Muscle of back (tissue), 3 donors: ENCODE measurements at regions not wholly inside any gene's neighbourhood (a gene's known extent, or its start where the extent isn't known, plus 50 kb on each side); places are given as distances from the start of the nearest gene placed in this dataset.
A peak's percentile ranks its signal among the peaks of the same experiment; 100 is the strongest.

Source experiments
- DNase-seq, 3 donors: peaks; one replicate each; pipeline versions ENCODE4 v3.0.0 to v3.0.0-alpha.2; 2013

DNA sequence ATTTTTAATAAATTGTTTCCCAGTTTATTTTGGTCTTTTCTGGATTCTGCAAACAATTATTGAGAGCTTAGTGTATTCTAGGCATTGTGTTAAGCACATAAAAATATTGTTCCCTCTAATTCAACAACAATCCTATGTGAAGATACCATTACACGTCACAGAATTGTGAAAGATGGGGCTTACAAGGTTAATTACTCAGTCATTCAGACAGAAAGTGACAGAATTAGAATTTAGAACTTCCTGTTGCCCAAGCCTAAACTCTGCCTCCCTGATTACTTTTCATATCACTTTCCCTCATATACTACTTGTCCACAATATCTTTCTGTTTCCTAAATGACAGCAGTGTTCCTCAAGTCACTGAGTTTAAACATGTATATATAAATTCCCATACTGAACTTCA lies 186.7 kb upstream of the VEGFC start:
- no peak for DNase-seq

DNA sequence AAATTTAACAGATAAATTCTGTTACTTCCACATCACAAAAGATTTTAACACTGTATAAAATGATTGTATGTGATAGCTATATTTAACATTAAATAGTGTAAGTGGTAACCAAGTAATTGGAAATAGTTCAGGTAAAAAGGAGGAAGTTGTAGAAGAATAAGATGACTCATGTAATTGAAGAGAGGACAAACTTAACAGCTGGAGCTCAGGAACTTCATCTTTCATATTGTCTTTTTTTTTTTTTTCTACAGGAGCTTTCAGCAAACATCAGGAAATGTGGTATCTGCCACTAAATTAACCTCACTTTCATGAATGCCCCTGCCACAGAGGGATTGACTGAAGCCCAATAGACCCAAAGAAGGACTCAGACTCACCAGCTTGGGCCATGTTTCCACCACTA lies 188.4 kb upstream of the VEGFC start:
- DNase-seq, result no peak

DNA sequence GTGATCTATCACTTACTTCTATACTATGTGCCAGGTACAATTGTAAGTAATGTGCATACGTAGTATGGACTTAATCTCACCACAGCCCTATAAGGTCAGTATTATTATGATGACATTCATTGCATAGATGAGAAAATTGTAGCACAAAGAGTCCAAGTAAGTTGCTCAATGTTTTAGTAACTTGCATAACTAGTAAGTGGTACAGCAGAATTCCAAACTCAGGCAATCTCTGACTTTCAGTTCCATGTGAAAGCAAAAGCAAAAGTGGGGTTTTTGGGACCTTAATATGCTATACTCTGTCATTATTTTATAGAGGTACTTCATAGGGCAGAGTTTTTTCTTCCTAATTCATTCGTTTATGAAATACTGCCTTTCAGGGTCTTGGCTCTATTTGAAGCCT lies 188.8 kb upstream of the VEGFC start:
- no peak for DNase-seq

DNA sequence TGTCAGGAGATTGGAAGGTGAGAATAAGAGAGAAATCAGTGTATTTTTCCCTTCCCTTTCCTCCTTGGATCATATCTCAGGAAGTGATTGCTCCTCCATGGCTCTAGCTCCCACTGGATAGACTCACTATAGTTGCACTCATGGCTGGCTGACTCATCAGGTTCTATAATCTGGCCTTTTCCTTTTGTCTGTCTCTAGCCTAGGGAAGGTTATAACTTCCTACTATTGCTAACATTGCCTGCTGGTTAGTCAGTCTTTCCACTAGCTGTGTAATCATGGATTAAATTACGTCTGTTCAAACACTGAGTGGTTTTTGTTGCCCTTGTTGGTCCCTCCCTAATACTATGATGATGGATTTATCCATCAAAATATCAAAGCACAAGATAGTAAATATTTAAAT lies 195.5 kb upstream of the VEGFC start:
- DNase-seq, result peak in 1 of 3 donors; percentile 91

DNA sequence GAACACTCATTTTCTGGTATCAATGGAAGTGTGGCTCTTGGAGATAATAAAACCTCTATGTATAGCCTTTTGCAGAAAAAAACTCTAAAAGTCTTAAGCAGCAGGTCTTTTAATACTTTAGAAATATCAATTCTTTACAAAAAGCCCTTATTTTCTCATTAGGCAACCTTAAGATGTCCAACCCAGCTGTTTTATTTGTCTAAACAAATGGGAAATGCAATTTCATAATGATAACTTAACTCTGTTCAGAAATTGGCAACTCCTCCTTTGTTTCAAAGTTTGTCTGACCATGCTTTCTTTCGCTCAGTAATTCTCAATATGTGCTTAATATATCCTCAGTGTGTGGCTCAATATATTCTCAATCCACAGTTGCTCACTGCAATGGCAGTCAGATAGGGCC lies 196.5 kb upstream of the VEGFC start:
- DNase-seq, result no peak

DNA sequence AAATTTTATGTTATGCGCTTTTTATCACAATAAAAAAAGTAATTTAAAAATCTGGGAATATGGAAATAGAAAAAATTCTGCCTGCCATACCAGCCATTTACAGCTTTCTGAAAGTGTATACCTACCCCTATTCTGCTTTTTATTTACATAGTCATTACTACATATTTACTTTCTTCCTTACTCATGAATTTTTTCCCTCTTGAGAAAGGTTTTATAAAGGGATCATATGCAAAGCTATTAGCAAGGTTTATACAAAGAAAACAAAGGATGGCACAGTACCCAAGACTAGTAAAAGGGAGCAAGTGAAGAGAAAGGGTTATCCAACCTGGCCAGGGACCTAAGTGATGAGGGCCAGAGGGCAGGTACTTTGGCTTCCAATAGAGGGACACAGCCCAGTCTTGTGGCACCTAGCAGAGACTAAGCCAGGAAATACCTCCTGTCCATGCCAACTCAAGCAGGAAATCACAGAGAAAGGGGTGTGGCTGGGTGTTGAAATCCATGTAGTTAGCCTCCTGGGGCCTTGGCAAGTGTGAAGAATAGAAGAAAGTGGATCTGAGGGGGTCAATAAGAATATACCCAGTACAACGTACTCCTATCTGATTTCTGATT lies 207.3 kb upstream of the VEGFC start:
- DNase-seq, result no peak

DNA sequence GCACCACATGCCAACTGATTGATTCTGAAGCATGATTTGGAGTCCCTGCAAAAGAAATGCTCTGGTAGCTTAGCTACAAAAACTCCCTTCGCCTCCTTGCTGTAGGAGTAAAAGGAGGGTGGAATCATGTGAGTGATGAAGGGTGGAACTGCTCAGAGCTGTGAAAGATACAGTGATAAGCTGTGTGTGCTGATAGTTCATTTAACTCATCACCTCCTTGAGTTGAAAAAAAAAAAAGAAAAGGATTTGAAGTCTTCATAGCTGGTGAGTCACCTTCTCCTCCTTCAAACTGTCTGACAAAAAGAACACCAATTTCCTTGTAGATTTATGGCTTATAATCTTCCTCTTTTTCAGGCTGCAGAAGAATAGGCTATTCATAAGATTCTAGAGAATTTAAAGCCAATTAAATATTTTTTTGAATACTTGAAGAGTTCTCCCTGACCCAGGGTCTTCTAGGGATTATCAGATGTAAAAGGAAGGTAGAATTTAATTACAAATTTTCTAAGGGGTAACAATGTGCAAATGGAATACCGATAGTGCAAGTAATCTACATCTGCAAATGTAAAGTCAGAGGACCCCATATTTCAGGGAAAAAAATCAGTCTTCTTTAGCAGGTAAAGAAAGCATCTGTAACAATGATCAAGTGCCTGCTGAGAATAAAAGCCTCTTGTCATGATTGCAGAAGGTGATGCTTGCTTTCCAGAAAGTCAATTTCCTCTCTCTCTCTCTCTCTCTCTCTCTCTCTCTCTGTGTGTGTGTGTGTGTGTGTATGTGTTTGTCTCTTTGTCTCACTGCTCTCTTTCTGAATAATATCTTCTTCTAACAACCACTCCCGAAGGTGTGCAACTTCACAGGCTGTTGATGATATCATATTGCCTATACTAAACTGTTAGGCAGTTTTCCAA lies 208.8 kb upstream of the VEGFC start:
- DNase-seq, result peak in 1 of 3 donors; percentile 41

DNA sequence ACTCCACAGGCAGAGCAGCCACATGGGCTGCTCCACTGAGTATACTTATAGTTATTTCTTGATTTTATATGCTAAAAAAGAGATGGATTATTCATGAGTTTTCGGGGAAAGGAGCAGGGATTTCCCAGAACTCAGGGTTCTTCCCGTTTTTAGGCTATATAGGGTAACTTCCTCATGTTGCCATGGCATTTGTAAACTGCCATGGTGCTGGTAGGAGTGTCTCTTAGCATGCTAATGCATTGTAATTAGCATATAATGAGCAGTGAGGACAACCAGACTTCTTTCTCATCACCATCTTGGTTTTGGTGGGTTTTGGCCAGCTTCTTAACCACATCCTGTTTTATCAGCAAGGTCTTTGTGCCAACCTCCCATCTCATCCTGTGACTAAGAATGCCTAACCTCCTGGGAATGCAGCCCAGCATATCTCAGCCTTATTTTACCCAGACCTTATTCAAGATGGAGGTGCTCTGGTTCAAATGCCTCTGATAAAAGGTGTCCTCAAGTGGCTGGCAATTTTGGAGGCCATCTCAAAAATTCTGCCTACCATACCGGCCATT lies 213.0 kb upstream of the VEGFC start:
- DNase-seq, result peak in 1 of 3 donors; percentile 55

DNA sequence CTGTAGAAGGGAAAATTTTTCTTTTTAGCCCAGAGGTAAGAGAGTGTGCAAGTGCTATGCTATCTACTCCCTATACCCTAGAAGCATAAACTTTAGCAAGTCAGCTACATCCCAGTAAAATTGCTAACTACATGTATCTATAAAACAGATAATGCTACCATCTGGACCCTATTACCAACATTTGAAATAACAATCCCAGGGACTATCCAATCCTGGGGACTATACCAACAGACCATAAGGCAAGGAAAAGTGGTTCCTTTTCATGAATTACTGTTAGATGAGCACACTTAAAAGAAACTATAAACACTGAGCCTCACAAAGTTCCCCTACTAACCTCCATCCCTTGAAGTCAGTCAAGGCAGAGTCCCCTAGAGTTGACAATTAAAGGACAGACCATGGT lies 213.6 kb upstream of the VEGFC start:
- DNase-seq, result no peak

DNA sequence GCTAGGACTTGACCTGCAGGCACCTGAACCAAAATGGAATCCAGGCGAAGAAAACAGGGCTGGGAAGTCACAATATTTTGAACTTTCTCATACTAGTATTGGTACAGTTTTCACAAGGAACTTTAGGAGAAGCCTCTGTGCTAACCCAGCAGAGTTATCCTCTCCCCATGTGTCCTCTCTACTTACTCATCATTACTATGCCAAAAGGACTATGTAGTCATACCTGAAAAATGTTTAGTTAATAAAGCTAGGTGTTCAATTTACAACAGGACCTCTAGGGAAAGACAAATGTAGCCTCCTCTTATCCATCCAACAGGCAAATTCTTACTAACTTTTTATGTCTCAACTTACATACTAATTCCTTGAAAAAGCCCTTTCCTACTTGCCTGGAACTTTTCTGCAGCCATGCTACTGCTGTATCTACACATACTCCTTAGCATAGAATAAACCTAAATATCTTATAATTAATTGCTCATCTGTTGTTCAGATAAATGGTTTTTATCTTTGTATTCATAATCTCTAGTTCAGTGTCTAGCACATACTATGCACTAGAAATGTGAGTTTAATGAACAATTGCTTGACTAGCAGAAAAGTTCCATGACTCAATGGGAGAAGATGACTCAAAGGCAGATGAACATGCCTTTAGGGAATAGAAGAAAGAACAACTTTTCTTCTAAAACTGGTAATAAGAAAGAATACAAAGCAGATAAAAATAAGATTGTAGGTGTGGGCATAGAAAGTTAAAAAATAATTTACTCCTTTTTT lies 215.5 kb upstream of the VEGFC start:
- DNase-seq, result peak in 1 of 3 donors; percentile 49

DNA sequence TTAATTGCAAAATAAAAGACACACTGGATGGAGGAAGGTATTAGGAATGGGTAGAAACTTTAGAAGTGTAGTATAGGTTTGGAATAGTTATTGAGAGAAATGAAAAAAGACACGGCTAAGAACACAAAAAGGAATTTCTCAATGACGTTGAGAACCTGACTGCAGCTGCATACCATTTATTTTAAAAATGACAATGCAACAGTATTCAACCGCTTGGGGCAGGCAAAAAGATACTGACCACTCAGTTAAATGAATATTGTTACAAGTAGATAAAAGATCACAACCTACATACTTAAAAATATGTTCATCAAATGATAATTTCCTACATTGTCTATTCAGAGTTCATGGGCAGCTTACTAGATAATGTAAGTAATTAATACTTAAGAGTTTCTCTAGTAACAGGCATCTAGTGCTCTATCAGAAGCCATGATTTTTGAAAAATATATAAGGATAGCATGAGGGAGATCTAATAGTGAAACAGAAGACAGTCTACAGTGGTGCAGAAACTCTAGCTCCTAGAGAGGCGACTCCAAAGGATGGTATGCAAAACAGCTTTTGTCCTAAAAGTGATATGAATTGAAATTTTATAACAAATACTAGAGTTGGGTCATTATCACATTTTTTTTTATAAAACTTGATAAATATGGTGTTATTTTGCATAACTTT lies 216.2 kb upstream of the VEGFC start:
- peak in 1 of 3 donors; percentile 7 for DNase-seq

DNA sequence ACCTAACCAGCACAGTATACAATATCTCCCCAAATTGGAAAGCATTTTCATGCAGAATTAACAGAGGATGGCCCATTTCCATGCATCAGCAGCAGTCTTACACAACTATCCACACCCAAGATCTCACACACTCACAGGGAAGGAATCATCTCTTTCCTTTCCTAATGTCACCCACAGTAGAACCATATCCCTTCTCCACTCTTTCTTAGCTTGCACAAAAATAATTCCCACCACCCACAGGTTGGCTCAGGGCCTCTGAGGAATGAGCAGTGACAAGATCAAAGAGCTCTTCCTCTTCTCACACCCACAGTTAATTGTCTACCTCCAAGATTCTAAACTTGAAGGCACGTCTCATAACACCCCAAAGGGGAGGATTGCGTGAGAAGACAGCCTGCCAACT lies 217.7 kb upstream of the VEGFC start:
- no peak for DNase-seq

DNA sequence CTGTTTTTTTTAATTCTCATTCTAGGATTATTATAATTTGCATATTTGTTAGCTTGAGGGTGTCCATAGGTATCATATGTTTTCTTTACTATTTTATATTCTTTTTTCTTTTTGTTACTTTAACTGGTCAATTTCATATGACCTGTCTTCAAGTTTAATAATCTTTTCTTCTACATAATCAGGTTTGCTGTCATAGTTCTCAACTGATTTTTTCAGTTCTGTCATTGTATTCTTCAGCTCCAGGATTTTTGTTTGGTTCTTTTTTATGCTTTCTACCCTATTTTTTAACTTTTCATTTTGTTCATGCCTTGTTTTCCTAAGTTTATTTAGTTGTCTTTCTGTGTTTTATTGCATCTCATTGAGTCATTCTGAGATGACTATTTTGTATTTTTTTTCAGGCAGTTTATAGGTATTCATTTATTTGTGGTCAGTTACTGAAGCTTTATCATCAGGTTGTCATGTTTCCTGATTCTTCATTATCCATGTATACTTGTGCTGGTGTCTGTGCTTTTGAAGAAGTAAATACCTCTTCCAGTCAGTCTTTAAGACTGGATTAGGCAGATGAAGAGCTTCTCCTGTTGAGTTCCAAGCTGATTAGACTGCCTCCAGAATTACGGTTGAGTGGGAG lies 220.3 kb upstream of the VEGFC start:
- no peak for DNase-seq

DNA sequence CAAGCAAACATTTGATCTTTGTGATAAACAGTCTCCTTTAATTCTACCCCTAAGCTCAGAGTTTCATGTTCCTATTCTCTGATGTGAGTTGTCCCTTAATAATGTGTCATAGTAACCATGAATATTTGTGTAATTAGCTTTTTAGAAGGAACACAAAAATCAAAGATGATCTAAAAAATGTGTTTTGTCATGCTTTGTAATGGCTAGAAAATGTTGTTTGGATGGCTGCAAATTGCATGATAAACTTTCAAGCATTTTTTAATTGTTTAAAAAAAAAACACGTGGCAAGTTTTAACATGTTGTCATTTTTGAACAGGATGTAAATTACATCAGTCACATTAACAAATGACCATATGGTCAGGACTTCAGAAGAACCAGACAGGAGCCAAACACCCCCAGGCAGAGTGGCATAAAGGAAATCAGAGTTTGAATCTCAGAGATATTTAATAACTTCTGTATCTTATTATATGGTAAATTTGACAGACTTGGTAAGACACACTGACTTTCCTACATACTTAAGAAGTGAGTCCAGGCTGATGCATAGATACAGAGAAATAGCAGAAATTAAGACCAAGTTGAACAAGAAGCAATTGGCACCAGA lies 223.9 kb upstream of the VEGFC start:
- peak in 1 of 3 donors; percentile 52 for DNase-seq

DNA sequence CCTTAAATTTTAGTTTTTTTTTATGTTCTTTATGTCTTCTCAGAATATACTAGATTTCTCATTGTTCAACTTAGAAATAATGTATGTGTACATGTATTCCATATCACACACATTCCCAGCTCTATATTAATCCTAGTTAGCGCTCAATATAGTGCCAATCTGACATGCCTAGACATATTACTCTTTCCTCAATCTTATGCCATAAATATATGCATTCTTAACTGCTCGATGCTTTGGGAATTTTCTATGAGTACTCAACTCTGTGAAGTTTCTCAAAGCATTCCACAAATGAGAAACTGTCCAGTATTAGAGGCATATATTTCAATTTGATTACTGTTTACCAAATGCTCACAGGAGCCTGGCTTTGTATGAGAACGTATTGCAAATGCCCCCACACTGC lies 231.2 kb upstream of the VEGFC start:
- no peak for DNase-seq

DNA sequence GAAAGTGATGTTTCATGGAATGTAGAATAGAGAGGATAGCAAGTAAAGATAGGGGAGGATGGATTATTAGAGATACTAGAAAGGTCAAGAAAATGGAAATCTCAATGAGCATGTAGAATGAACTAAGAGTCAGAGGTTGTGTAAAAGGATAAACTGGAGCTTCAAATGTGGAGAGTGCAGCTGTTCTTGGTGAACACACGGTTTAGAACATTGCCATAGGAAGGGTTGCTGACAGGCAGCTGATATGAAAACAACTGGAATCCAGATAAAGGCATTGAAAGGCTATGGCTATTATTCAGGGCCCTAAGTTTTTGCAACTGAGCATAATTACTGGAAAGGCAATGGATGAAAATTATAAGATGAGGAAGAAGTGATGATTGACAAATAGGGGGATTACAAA lies 239.6 kb upstream of the VEGFC start:
- no peak for DNase-seq

DNA sequence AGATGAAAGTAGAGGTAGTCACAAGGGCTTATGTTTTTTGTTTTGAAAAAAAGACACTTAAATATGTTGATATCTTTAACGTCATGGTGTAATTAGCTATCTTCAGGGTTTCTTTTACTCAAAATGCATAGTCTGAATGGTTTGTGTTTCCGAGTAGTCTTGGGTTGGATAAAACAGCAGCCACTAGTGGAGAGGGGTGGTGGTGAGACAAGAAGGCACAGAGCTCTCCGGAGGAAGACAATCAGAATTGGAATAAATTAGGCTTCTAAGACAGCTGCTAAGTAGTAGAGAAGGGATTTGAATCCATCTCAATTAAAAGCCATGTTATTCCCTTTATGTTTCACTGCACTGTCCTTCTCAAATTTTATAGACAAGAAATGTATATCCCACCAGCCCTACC lies 240.4 kb upstream of the VEGFC start:
- no peak for DNase-seq

DNA sequence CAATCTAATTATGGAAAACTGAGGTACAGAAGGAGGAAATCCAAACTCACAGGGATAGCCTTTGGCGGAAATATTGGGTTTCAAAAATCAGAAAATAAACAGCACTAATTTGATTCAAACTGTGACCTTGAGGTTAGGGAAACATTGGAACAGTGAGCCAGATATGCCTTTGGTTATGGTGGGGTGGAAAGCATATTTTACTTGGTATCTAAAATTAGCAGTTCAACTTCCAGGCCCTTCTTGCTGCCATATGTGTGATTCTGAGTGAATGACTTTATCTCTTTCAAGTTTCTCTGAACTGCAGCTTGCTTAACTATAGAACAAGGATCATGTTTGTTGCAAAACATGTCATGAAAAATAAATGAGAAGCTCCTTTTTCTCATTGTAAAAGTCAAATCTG lies 240.9 kb upstream of the VEGFC start:
- DNase-seq, result no peak

DNA sequence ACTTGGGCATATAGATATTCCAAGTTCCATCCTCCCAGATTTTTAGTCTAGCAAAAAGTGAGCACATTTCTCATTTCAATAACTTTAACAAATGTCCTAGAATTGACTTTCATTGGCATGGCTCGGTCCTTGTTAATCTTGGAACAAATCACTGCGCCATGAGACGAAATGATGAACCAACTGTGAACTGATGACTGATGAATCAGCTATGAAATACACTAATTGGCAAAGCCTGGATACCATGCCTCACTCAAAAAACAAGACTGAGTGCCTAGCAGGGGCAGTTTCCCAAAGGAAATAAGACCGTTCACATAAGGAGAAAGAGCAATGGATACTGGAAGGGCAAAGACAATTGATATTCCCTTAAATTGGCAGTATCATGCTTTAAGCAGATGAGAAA lies 248.6 kb upstream of the VEGFC start:
- DNase-seq, result no peak

DNA sequence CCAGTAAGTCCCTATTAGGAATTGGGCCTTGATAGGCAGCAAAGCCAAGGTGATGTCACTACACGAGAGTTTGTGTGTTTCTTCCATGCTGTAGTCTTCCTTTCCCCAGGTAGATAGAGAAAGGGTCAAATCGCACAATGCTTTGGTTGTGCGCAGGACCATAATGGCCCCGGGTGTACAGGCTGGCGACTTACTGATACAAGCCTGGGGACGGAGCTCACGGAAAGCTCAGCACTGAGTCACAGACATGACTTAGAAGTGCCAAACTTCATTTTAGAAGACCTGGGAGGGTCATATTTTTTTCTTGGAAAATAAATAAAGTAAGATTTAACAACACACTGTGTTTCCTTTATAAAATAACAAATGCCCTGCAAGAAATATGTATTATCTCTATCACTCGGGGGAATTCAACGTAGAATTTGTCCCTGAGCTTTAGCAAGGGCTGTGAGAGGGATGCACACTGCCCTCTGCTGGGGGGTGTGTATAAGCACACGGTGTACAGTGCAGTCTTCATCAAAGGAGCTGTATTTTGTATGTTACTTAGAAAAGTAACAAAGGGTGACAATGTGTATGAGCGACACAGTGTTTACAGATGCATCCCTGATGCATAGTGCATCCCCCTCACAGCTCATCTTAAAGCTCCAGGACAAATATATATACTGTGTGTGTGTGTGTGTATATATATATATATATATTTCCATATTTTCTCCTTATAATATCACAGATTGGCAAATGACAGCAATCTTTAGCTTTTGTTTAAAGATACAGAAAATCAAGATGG lies 254.5 kb upstream of the VEGFC start:
- DNase-seq, result peak; percentile 56 to 69 (median 68)
